HG02678 (cell line): ENCODE measurements at regions not wholly inside any gene's neighbourhood (a gene's known extent, or its start where the extent isn't known, plus 50 kb on each side); places are given as distances from the start of the nearest gene placed in this dataset.
"Not testable (repeated sequence)": the region's sequence is repeated elsewhere in the genome, so short reads cannot be mapped to it uniquely, and the experiment has no call there.

Experiments
- ATAC-seq: cut with Tn5 transposase; IDR thresholded peaks from one replicate; pipeline ENCODE4 v1.9.1; 2021; ENCODE audit warnings: mild to moderate bottlenecking, moderate library complexity; ENCODE audit not compliant: unreplicated experiment

DNA sequence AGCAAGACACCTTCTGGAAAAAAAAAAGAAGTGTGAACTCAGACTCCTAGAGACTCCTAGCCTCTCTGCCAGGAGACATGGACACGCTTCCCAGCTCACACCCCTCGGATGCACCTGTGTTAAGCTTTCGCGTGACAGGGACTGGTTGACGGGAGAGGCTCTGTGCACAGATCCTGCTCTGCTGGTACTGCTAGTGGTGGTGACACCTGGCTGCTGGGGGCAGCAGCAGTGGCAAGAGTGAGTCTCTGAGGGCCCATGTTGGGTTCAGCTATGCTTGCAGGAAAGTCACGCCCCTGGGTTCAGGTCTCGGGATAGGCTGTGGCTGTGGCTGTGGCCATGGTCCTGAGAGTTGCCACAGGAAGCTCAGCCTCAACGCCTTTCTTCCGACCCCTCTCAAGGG lies 81.1 kb downstream of the XRCC2 start:
- ATAC-seq, result no peak

DNA sequence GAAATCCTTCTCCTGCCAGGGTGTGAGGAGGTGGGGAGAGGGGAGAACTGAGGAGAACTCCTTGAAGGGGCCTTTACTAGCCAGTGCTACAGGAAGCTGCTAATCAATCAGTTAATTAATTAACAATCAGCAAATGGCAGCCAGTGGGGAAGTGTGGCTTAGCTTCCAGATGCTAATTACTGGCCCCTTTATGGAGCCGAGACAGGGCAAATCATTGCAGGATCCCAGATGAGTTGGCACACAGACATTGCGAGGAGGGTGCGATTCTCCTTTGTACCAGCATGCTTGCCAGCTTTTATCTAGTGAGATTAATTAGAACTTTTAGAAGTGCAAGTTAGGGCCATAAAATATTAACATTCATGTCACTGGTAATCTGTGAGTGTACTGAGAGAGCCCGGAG lies 84.0 kb downstream of the XRCC2 start:
- no peak for ATAC-seq

- ATAC-seq, result no peak
Measured at GRCh38 chr7:152590481-152590880, 85.5 kb downstream of the XRCC2 start.

DNA sequence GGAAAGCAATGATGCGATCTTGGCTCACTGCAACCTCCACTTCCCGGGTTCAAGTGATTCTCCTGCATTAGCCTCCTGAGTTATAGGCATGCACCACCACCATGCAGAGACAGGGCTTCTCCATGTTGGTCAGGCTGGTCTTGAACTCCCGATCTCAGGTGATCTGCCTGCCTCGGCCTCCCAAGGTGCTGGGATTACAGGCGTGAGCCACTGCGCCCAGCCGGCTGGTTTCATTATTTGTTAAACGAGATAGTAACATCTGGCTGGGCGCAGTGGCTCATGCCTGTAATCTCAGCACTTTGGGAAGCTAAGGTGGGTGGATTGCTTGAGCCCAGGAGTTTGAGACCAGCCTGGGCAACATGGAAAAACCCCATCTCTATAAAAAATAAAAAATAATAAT lies 86.1 kb downstream of the XRCC2 start:
- ATAC-seq, result not testable (repeated sequence)

GRCh38 chr7:152588350-152588749 lies 87.6 kb downstream of the XRCC2 start:
- ATAC-seq, result no peak

DNA sequence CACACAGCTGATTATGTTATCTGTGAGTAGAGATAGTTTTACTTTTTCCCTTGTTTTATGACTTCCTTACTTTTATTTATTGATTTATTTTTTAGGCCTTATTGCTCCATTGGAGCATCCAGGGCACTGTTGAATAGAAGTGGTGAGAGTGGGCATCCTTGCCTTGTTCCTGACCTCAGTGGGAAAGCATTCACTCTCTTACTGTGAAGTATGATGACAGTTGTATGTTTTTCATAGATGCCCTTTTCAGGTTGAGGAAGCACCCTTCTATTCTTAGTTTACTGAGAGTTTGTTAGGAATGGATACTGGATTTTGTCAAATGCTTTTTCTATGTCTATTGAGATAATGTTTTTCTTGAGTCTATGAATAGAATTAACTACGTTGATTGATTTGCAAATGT lies 88.6 kb downstream of the XRCC2 start:
- ATAC-seq, result no peak

DNA sequence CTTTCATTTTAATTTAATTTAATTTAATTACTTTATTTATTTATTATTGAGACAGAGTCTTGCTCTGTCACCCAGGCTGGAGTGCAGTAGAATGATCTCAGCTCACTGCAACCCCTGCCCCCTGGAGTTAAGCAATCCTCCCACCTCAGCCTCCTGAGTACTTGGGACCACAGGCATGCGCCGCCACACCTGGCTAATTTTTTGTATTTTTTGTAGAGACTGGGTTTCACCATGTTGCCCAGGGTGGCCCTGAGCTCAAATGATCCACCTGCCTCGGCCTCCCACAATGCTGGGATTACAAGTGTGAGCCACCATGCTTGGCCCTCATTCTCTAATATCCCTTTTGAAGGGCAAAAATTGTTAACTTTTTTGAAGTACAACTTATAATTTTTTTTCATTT lies 92.9 kb downstream of the XRCC2 start:
- no peak for ATAC-seq

- ATAC-seq, result no peak
Measured at GRCh38 chr7:152579070-152579469, 96.9 kb downstream of the XRCC2 start.

DNA sequence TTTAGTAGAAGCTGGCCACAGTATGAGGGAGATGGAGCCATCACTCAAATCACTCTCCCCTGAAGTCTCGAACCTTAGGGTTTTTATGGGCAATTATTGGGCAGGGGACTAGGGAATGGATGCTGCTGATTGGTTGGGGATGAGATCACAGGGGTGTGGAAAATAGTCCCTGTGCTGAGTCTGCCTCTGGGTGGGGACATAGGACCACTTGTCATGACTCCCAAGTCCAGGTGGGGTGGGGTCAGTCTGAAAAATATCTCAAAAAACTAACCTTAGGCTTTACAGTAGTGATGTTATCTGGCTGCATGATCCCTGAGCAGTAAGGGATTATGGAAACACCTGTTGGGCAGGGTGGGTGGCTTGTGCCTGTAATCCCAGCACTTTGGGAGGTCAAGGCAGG lies 98.6 kb downstream of the XRCC2 start:
- ATAC-seq, result no peak

DNA sequence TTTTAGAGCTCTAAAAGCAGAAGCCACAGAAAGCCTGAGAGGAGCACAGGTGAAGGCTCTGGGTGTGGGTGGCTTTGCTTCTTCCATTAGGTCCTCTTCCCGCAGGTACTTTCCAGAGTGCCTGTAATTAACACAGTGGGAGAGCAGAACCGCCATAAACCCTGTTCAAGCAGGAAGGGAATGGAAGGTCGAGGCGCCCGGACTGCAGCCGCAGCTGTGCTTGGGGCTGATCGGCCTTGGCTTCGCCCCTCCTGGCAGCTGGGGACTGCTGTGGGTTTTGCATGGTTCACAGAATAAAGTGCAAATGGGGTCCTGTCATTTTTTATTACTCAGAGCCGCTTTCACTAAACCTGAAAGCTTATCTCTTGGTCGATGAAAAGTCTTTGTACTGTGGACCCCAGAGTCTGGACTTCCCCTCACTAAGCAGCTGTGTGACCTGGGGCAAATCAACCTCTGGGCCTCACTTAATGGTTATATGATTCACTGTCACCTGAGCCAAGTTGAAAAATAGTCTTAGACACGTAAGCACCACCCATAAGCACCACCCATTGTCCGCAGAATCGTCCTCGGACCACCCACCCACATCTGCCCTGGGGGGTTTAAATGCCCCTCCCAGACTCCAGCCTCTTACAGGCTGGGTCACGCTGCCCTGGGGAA lies 100.9 kb downstream of the XRCC2 start:
- peak; percentile 91 for ATAC-seq

DNA sequence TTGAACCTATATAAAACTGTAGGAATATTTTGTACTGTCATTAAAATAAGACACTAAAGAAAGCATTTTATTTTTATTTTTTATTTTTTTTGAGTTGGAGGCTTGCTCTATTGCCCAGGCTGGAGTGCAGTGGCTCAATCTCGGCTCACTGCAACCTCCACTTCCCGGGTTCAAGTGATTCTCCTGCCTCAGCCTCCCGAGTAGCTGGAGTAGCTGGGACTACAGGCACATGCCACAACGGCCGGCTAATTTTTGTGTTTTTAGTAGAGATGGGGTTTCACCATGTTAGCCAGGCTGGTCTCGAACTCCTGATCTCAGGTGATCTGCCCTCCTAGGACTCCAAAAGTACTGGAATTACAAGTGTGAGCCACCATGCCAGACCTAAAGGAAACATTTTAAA lies 102.8 kb downstream of the XRCC2 start:
- not testable (repeated sequence) for ATAC-seq

DNA sequence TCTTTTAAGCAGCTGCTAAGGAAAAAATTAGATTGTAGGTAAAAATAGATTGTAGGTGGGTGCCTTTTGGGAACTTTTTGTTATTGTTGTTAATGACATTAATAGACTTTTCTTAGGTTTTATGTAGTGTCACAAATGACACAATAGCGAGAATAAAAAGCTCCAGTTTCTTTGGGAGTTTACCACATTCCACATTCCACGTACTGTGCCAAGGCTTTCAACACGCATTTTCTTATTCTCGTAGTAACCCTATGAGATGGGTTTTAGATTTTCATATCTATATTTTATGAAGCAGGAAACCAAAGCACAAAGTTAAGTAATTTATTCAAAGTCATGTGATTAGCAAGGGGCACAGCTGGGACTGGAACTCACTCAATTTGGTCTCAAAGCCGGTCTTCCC lies 103.8 kb downstream of the XRCC2 start:
- ATAC-seq, result no peak

DNA sequence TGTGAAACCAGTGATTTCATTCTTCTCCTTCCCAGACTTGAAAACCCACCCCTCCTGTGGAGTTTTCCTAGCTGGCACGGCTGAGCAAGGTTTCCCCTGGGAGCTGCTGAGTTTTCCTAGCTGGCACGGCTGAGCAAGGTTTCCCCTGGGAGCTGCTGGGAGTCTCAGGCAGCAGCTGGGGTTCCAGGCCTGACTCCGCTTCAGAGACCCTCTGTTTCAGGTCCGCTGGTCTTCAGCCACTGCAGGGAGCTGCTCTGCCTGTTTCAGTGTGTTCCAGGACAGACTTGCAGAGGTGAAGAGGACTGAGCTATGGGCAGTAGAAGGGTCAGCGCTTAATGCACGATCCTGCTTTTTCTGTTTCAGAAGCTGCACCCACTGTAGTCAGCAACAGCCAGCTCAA lies 104.9 kb downstream of the XRCC2 start:
- ATAC-seq, result no peak

- no peak for ATAC-seq
Measured at GRCh38 chr7:152568972-152569371, 107.0 kb downstream of the XRCC2 start.

- ATAC-seq, result no peak
Measured at GRCh38 chr7:152565731-152566130, 110.2 kb downstream of the XRCC2 start.

GRCh38 chr7:152564656-152565250 lies 111.2 kb downstream of the XRCC2 start:
- ATAC-seq, result no peak

DNA sequence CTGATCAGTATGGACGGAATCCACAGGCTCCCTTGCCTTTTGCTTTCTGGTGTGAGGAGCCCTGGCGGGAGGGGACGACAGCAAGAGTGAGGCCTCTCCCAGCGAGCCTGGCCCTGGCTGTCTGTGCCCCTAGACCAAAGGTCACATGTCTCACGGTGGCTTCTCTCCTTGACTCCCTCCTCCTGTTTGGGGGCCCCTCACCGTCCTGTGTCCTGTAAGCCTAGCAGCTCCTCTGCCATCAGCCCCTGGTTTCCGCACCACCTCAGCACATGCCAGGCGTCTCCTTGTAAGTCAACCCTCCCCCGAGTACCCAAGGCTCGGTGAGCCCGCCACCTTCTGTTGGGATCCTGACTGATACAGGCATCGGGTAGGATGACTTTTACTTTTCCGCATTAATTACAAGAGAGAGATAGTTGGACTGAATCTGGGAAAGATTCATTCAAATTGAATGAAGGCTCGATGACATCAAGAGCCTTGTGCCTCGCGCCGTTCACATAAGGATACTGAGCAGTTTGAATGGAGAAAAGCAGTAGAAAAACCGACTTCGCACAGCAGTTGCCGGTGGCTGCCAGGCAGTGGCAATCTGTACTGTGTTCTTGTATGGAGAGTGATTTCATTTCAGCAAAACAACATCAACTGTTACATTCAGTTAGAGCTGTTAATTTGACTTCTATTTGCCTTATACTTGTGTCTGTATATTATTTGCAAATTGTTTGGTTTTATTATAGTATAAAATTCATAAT lies 119.8 kb downstream of the XRCC2 start:
- ATAC-seq, result no peak

DNA sequence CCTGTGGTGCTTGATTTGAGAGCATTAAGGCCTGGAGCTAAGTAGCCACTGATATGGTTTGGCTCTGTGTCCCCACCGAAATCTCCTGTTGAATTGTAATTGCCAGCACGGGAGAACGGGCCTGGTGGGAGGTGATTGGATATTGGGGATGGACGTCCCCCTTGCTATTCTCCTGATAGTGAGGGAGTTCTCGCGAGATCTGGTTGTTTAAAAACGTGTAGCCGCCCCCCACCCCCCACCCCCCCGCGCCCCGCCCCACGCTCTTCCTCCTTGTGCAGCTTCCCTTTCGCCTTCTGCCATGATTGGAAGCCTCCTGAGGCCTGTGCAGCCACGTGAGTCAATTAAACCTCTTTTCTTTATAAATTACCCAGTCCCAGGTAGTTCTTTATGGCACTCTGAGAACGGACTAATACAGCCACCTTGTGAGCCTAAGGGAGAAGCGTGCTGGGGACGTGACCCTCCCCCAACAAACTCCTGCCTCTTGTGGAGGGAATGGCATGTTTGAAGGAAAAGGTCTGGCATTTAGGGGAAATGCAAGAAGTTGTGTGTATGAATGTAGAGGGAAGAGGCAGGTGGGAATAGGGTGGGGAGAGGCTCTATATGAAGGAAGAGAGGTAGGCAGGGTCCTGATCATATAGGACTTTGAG lies 118.0 kb upstream of the KMT2C start:
- no peak for ATAC-seq

DNA sequence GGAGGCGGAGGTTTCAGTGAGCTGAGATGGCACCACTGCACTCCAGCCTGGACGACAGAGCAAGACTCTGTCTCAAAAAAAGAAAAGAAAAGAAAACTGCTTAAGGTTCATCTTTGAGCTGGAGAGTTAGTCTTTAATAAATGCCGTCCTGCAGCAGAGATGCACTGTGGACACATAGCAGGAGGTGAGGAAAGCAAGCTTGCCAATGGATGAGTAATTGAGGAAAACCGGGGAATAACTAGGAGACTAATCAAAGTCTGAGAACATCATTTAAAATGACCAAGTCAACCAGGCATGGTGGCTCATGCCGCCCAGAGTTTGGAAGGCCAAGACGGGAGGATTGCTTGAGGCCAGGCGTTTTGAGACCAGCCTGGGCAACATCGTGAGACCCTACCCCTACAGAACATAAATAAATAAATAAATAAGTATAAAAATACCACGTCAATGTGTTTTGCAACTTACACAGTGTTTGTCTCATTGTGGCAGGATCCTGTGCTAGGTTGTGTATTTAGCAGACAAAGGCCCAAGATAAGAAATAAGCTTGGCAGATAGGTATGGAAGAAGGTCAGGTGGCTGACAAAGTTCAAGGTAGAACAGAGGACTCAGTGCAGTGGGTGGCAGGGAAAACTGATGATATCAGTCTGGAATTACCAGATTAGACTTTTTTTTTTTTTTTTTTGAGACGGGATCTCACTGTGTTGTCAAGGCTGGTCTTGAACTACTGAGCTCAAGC lies 115.7 kb upstream of the KMT2C start:
- no peak for ATAC-seq

GRCh38 chr7:152544971-152545619 lies 109.3 kb upstream of the KMT2C start:
- ATAC-seq, result no peak

GRCh38 chr7:152544481-152544927 lies 108.7 kb upstream of the KMT2C start:
- no peak for ATAC-seq
